Tibial artery (tissue), 4 donors: ENCODE measurements at regions not wholly inside any gene's neighbourhood (a gene's known extent, or its start where the extent isn't known, plus 50 kb on each side); places are given as distances from the start of the nearest gene placed in this dataset.
"Not testable (repeated sequence)": the region's sequence is repeated elsewhere in the genome, so short reads cannot be mapped to it uniquely, and the experiment has no call there.

Source experiments
- DNase-seq, 2 donors: peaks; one replicate each; pipeline ENCODE4 v3.0.0-alpha.2; 2019
- H3K27ac ChIP-seq, 2 donors: fragments of 200-600 bp; sonication (generic) in 1 of 2; 1 replicate in 1 of 2; 2 replicates in 1 of 2; pipeline ENCODE4 v1.5.1; 2018 to 2019; ENCODE audit warnings: mild to moderate bottlenecking in 1 of 2
- H3K27me3 ChIP-seq, 2 donors: fragments of 200-600 bp; sonication (generic) in 1 of 2; one replicate each; pipeline versions ENCODE4 v1.5.1 to v1.6.0; 2016 to 2019
- H3K36me3 ChIP-seq, 3 donors: fragments of 200-600 bp; sonication (generic) in 2 of 3; one replicate each; pipeline ENCODE4 v1.5.1; 2016 to 2019; ENCODE audit warnings: mild to moderate bottlenecking in 2 of 3
- H3K4me1 ChIP-seq, 4 donors: fragments of 200-600 bp; sonication (generic) in 2 of 4; 1 replicate in 3 of 4; 2 replicates in 1 of 4; pipeline ENCODE4 v1.5.1; 2016 to 2019
- H3K4me3 ChIP-seq, 2 donors: fragments of 200-600 bp; sonication (generic) in 1 of 2; 1 replicate in 1 of 2; 2 replicates in 1 of 2; pipeline ENCODE4 v1.5.1; 2018 to 2019; ENCODE audit warnings: mild to moderate bottlenecking in 2 of 2
- H3K9me3 ChIP-seq, 3 donors: fragments of 200-600 bp; sonication (generic) in 1 of 3; one replicate each; pipeline ENCODE4 v1.5.1; 2016 to 2019
- CTCF ChIP-seq, 2 experiments: fragments of 200-600 bp in 1 of 2; fragments of 450-650 bp in 1 of 2; IDR thresholded peaks; one replicate each; pipeline ENCODE4 v1.5.1; 2017 to 2019; ENCODE audit warnings: antibody characterized with exemption in 2 of 2, mild to moderate bottlenecking in 1 of 2, moderate library complexity in 1 of 2
- intact Hi-C: fragments of 100-400 bp; cut with DNase I; formaldehyde crosslinking; loops from one replicate; pipeline ENCODE4 v1.15.0; 2023; ENCODE audit warnings: low total_unique reads

- DNase-seq = no peak
- H3K36me3 ChIP-seq = no peaks in the 10 kb centered on the region
- no peaks in the 10 kb centered on the region for H3K4me1 ChIP-seq
- no peaks in the 10 kb centered on the region for H3K9me3 ChIP-seq
- no peak for TF ChIP-seq CTCF (IDR thresholded peaks at IDR 0.05)
- H3K27me3 ChIP-seq = no peaks in the 10 kb centered on the region
- H3K4me3 ChIP-seq = no peak overlapping the region
- no peak overlapping the region for H3K27ac ChIP-seq
- intact Hi-C loops = no loop called here
Measured at GRCh38 chr5:97501965-97502305, 318.9 kb upstream of the RIOK2 start.

GRCh38 chr5:97508864-97509263, 325.8 kb upstream of the RIOK2 start:
- H3K27ac ChIP-seq = no peak overlapping the region
- H3K27me3 ChIP-seq = no peaks in the 10 kb centered on the region
- no peaks in the 10 kb centered on the region for H3K4me1 ChIP-seq
- H3K4me3 ChIP-seq = no peak overlapping the region
- no peak for TF ChIP-seq CTCF (IDR thresholded peaks at IDR 0.05)
- intact Hi-C loops = no loop called here
- no peak for DNase-seq
- no peaks in the 10 kb centered on the region for H3K36me3 ChIP-seq
- H3K9me3 ChIP-seq = no peaks in the 10 kb centered on the region

GRCh38 chr5:97519565-97519964, 336.5 kb upstream of the RIOK2 start:
- DNase-seq, intact Hi-C loops: not testable (repeated sequence)

GRCh38 chr5:97523336-97523735, 340.3 kb upstream of the RIOK2 start:
- DNase-seq, H3K9me3 ChIP-seq, intact Hi-C loops, H3K4me3 ChIP-seq, H3K27me3 ChIP-seq, H3K27ac ChIP-seq, H3K36me3 ChIP-seq, H3K4me1 ChIP-seq: not testable (repeated sequence)

More at GRCh38 chr5:97519565-97519964, 336.5 kb upstream of the RIOK2 start:
- H3K27ac ChIP-seq, H3K4me1 ChIP-seq, H3K9me3 ChIP-seq, H3K4me3 ChIP-seq, H3K27me3 ChIP-seq, H3K36me3 ChIP-seq: not testable (repeated sequence)

GRCh38 chr5:97525780-97526179, 342.7 kb upstream of the RIOK2 start:
- no peaks in the 10 kb centered on the region for H3K9me3 ChIP-seq
- H3K27ac ChIP-seq = no peak overlapping the region
- no peaks in the 10 kb centered on the region for H3K36me3 ChIP-seq
- H3K27me3 ChIP-seq = no peaks in the 10 kb centered on the region
- intact Hi-C loops = no loop called here
- TF ChIP-seq CTCF (IDR thresholded peaks at IDR 0.05) = no peak
- H3K4me1 ChIP-seq = no peaks in the 10 kb centered on the region
- H3K4me3 ChIP-seq = no peak overlapping the region
- no peak for DNase-seq

- no peak for TF ChIP-seq CTCF (IDR thresholded peaks at IDR 0.05)
- intact Hi-C loops = no loop called here
- H3K27ac ChIP-seq = no peak overlapping the region
Measured at GRCh38 chr5:97528941-97529340, 345.9 kb upstream of the RIOK2 start.

GRCh38 chr5:97529354-97529985, 346.4 kb upstream of the RIOK2 start:
- Histone ChIP-seq H3K4me1 (no peaks in the 10 kb centered on the region), H3K4me3 (no peak overlapping the region), H3K27ac (no peak overlapping the region), H3K9me3 (no peaks in the 10 kb centered on the region), H3K36me3 (no peaks in the 10 kb centered on the region), H3K27me3 (no peaks in the 10 kb centered on the region)
- intact Hi-C loops = no loop called here
- TF ChIP-seq CTCF (IDR thresholded peaks at IDR 0.05) = no peak
- DNase-seq = no peak

More at GRCh38 chr5:97528941-97529340, 345.9 kb upstream of the RIOK2 start:
- Histone ChIP-seq H3K36me3 (no peaks in the 10 kb centered on the region), H3K27me3 (no peaks in the 10 kb centered on the region), H3K9me3 (no peaks in the 10 kb centered on the region), H3K4me1 (no peaks in the 10 kb centered on the region), H3K4me3 (no peak overlapping the region)
- no peak for DNase-seq
